Brain microvascular endothelial cell (primary cell): ENCODE measurements at regions not wholly inside any gene's neighbourhood (a gene's known extent, or its start where the extent isn't known, plus 50 kb on each side); places are given as distances from the start of the nearest gene placed in this dataset.

Experiments used
- DNase-seq: peaks from one replicate; pipeline ENCODE4 v3.0.0-alpha.2; 2020
- H3K27ac ChIP-seq: fragments of 250-450 bp; sonication (Bioruptor Pico); 2 replicates; pipeline ENCODE4 v1.5.1; 2020; ENCODE audit warnings: mild to moderate bottlenecking, moderate library complexity
- H3K27me3 ChIP-seq: fragments of 250-450 bp; sonication (Bioruptor Pico); replicated peaks from 2 replicates; pipeline ENCODE4 v1.5.1; 2020; ENCODE audit warnings: mild to moderate bottlenecking
- H3K36me3 ChIP-seq: fragments of 250-450 bp; sonication (Bioruptor Pico); replicated peaks from 2 replicates; pipeline ENCODE4 v1.5.1; 2020; ENCODE audit warnings: mild to moderate bottlenecking
- H3K4me3 ChIP-seq: 2 replicates; pipeline ENCODE4 v1.5.1; 2011; ENCODE audit warnings: low read depth, mild to moderate bottlenecking, control low read depth, low read length, moderate library complexity
- in situ Hi-C: cut with HindIII; loops from 2 replicates; pipeline ENCODE4 v1.10.0; 2017; ENCODE audit warnings: low sequenced_read_pairs, low pct_ligation_motif_present
- TF ChIP-seq, protein P1 (sequence below): IDR thresholded peaks from 2 replicates; pipeline ENCODE4 v1.5.1; 2011; ENCODE audit warnings: low read depth, mild to moderate bottlenecking, moderate library complexity, low read length, control low read depth, inconsistent platforms; ENCODE audit errors: missing control alignments

DNA sequence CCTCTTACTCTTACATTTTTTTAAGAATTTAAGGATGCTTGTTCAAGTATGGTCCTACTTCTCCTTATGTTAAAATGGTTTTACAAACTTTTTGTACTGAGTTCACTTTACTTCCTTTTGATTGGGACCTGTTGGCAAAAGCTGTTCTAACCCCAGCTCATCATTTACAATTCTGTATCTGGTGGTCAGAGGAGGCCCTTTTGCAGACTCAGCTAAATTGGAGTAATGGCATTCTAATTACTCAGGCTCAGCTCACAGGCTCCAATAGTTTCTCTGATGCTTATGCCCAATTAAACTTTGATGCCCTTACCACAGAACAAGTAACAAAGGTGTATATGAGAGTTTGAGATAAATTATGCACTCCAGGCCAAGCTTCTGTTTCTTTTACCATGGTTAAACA lies 1632.0 kb downstream of the UQCRFS1 start:
- no peak overlapping the region for H3K4me3 ChIP-seq
- no peak overlapping the region for H3K27ac ChIP-seq
- H3K36me3 ChIP-seq, result no peaks in the 10 kb centered on the region
- TF ChIP-seq, protein P1, sequence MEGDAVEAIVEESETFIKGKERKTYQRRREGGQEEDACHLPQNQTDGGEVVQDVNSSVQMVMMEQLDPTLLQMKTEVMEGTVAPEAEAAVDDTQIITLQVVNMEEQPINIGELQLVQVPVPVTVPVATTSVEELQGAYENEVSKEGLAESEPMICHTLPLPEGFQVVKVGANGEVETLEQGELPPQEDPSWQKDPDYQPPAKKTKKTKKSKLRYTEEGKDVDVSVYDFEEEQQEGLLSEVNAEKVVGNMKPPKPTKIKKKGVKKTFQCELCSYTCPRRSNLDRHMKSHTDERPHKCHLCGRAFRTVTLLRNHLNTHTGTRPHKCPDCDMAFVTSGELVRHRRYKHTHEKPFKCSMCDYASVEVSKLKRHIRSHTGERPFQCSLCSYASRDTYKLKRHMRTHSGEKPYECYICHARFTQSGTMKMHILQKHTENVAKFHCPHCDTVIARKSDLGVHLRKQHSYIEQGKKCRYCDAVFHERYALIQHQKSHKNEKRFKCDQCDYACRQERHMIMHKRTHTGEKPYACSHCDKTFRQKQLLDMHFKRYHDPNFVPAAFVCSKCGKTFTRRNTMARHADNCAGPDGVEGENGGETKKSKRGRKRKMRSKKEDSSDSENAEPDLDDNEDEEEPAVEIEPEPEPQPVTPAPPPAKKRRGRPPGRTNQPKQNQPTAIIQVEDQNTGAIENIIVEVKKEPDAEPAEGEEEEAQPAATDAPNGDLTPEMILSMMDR, result no peak
- no peak for DNase-seq
- H3K27me3 ChIP-seq, result no peaks in the 10 kb centered on the region
- in situ Hi-C loops, result no loop called here
